PC-3 (cell line): ENCODE measurements at regions not wholly inside any gene's neighbourhood (a gene's known extent, or its start where the extent isn't known, plus 50 kb on each side); places are given as distances from the start of the nearest gene placed in this dataset.

Experiments used
- ATAC-seq: fragments of 200-7000 bp; cut with Tn5 transposase; 2 replicates; pipeline ENCODE4 v1.9.1; 2020; ENCODE audit warnings: mild to moderate bottlenecking, moderate library complexity
- BruUV-seq: library from RNA; stranded (reverse); fragments of 400-500 nt; replicated peaks from 2 replicates; lab custom pipeline; 2021; lab: Mats Ljungman, UMichigan
- CTCF ChIA-PET: fragments of 300-600 bp; sonication (Branson Sonifier 250); formaldehyde crosslinking; loops from one replicate; lab custom pipeline; 2022; ENCODE audit warnings: antibody characterized with exemption; lab: Charles Lee
- POLR2A ChIA-PET: fragments of 300-600 bp; sonication (Branson Sonifier 250); formaldehyde crosslinking; loops from one replicate; lab custom pipeline; 2022; ENCODE audit warnings: antibody characterized with exemption; ENCODE audit not compliant: unreplicated experiment; lab: Charles Lee
- DNase-seq: peaks from one replicate; pipeline ENCODE4 v3.0.0-alpha.2; 2015
- H2AFZ ChIP-seq: fragments of 300-600 bp; sonication (generic); 2 replicates; pipeline ENCODE4 v1.6.0; 2016; ENCODE audit warnings: antibody characterized with exemption, low read length
- H3F3A ChIP-seq: fragments of 300-600 bp; sonication (generic); one replicate; pipeline ENCODE4 v1.6.0; 2017; ENCODE audit warnings: antibody characterized with exemption, low read length, control low read depth, mild to moderate bottlenecking; ENCODE audit not compliant: unreplicated experiment
- H3K27ac ChIP-seq: fragments of 300-600 bp; sonication (generic); 2 replicates; pipeline ENCODE4 v1.5.1; 2016; ENCODE audit warnings: mild to moderate bottlenecking, low read length
- H3K27me3 ChIP-seq: fragments of 300-600 bp; sonication (generic); 2 replicates; pipeline ENCODE4 v1.6.1; 2016; ENCODE audit warnings: low read length, mixed read lengths
- H3K36me3 ChIP-seq: fragments of 300-600 bp; sonication (generic); 2 replicates; pipeline ENCODE4 v1.6.1; 2016; ENCODE audit warnings: low read depth, mixed run types, low read length, mixed read lengths
- H3K4me1 ChIP-seq: fragments of 300-600 bp; sonication (generic); 2 replicates; pipeline ENCODE4 v1.5.1; 2016; ENCODE audit warnings: low read length; ENCODE audit not compliant: insufficient read depth
- H3K4me2 ChIP-seq: fragments of 300-600 bp; sonication (generic); 2 replicates; pipeline ENCODE4 v1.6.0; 2016; ENCODE audit warnings: low read length
- H3K4me3 ChIP-seq: fragments of 300-600 bp; sonication (generic); 2 replicates; pipeline ENCODE4 v1.5.1; 2016; ENCODE audit warnings: mild to moderate bottlenecking, low read length, mixed read lengths
- H3K79me2 ChIP-seq: fragments of 300-600 bp; sonication (generic); 2 replicates; pipeline ENCODE4 v1.6.1; 2017; ENCODE audit warnings: low read length, mixed read lengths
- H3K9ac ChIP-seq: fragments of 300-600 bp; sonication (generic); 2 replicates; pipeline ENCODE4 v1.6.0; 2016; ENCODE audit warnings: mild to moderate bottlenecking, low read length
- H3K9me2 ChIP-seq: fragments of 300-600 bp; sonication (generic); replicated peaks from 2 replicates; pipeline ENCODE4 v1.6.1; 2016; ENCODE audit warnings: mixed run types, low read length, mixed read lengths
- H3K9me3 ChIP-seq: fragments of 300-600 bp; sonication (generic); 2 replicates; pipeline ENCODE4 v1.6.1; 2016; ENCODE audit warnings: low read length, mixed read lengths
- H4K20me1 ChIP-seq: fragments of 300-600 bp; sonication (generic); 2 replicates; pipeline ENCODE4 v1.6.1; 2016; ENCODE audit warnings: low read length, mixed read lengths
- CTCF ChIP-seq: fragments of 300-600 bp; sonication (generic); conservative IDR thresholded peaks from 2 replicates; pipeline ENCODE4 v1.5.1; 2017; ENCODE audit warnings: antibody characterized with exemption, low read depth, mild to moderate bottlenecking, low read length
- EZH2 ChIP-seq: fragments of 300-600 bp; sonication (generic); IDR thresholded peaks from one replicate; pipeline ENCODE4 v1.6.1; 2017; ENCODE audit warnings: antibody characterized with exemption, mild to moderate bottlenecking, low read length; ENCODE audit not compliant: unreplicated experiment
- EZH2phosphoT487 ChIP-seq: fragments of 300-600 bp; sonication (generic); IDR thresholded peaks from 2 replicates; pipeline ENCODE4 v1.6.1; 2018; ENCODE audit warnings: mild to moderate bottlenecking, antibody characterized with exemption, low read length, borderline replicate concordance
- intact Hi-C: fragments of 100-400 bp; cut with micrococcal nuclease; formaldehyde crosslinking; loops from 2 replicates; pipeline ENCODE4 v1.9.0; 2023

- H3K79me2 ChIP-seq = no peaks in the 10 kb centered on the region
- H3K9me2 ChIP-seq = no peaks in the 10 kb centered on the region
- no TSS peak for BruUV-seq
- no peaks in the 10 kb centered on the region for H3K27me3 ChIP-seq
- no peaks in the 10 kb centered on the region for H4K20me1 ChIP-seq
- H3K4me3 ChIP-seq = no peak overlapping the region
- no peaks in the 10 kb centered on the region for H3K4me1 ChIP-seq
- H3K27ac ChIP-seq = no peak overlapping the region
- DNase-seq (no peak), ATAC-seq (no peak)
- no peaks in the 10 kb centered on the region for H3K36me3 ChIP-seq
- TF ChIP-seq EZH2phosphoT487 = no peak
- no peak for TF ChIP-seq EZH2
- TF ChIP-seq CTCF = no peak
- no peaks in the 10 kb centered on the region for H3F3A ChIP-seq
- H3K9me3 ChIP-seq = no peaks in the 10 kb centered on the region
- no peak overlapping the region for H3K9ac ChIP-seq
- H3K4me2 ChIP-seq = no peak overlapping the region
- no peak overlapping the region for H2AFZ ChIP-seq
- CTCF ChIA-PET = no interaction called here
- intact Hi-C loops = no loop called here
- POLR2A ChIA-PET = no interaction called here
Measured at GRCh38 chr15:94925680-94926079, 694.3 kb downstream of the MCTP2 start.

- BruUV-seq = no TSS peak
- Histone ChIP-seq H3K4me2 (no peak overlapping the region), H3K27ac (no peak overlapping the region), H3K79me2 (no peaks in the 10 kb centered on the region), H3K9ac (no peak overlapping the region), H3K9me2 (no peaks in the 10 kb centered on the region), H3F3A (no peaks in the 10 kb centered on the region), H4K20me1 (no peaks in the 10 kb centered on the region), H3K36me3 (no peaks in the 10 kb centered on the region), H3K9me3 (no peaks in the 10 kb centered on the region), H3K4me1 (no peaks in the 10 kb centered on the region), H3K27me3 (no peaks in the 10 kb centered on the region), H2AFZ (no peak overlapping the region), H3K4me3 (no peak overlapping the region)
- no peak for DNase-seq
- ChIA-PET CTCF (no interaction called here), POLR2A (no interaction called here)
- ATAC-seq = no peak
- TF ChIP-seq EZH2phosphoT487 = no peak
- no peak for TF ChIP-seq EZH2
- no peak for TF ChIP-seq CTCF
- intact Hi-C loops = no loop called here
Measured at GRCh38 chr15:94927003-94927402, 695.6 kb downstream of the MCTP2 start.

GRCh38 chr15:94929282-94929681 is 697.9 kb downstream of the MCTP2 start:
- no peak for ATAC-seq
- intact Hi-C loops = no loop called here
- H3K4me3 ChIP-seq = no peak overlapping the region

More at GRCh38 chr15:94929282-94929681, 697.9 kb downstream of the MCTP2 start:
- H3K4me2 ChIP-seq = no peak overlapping the region
- H2AFZ ChIP-seq = no peak overlapping the region
- no peaks in the 10 kb centered on the region for H3K9me3 ChIP-seq
- no peak for DNase-seq
- ChIA-PET POLR2A (no interaction called here), CTCF (no interaction called here)
- H4K20me1 ChIP-seq = no peaks in the 10 kb centered on the region
- TF ChIP-seq EZH2 = no peak
- TF ChIP-seq CTCF = no peak
- TF ChIP-seq EZH2phosphoT487 = no peak
- H3K79me2 ChIP-seq = no peaks in the 10 kb centered on the region
- H3K4me1 ChIP-seq = no peaks in the 10 kb centered on the region
- H3K27ac ChIP-seq = no peak overlapping the region
- H3K9ac ChIP-seq = no peak overlapping the region
- no peaks in the 10 kb centered on the region for H3K27me3 ChIP-seq
- no peaks in the 10 kb centered on the region for H3F3A ChIP-seq
- no TSS peak for BruUV-seq
- no peaks in the 10 kb centered on the region for H3K9me2 ChIP-seq
- H3K36me3 ChIP-seq = no peaks in the 10 kb centered on the region
